Activated CD8-positive, alpha-beta T cell treated with anti-CD3 and anti-CD28 coated beads for 36 hours (primary cell): ENCODE measurements at regions not wholly inside any gene's neighbourhood (a gene's known extent, or its start where the extent isn't known, plus 50 kb on each side); places are given as distances from the start of the nearest gene placed in this dataset.

ENCODE experiments used
- ATAC-seq: fragments of 200-7000 bp; cut with Tn5 transposase; one replicate; pipeline ENCODE4 v1.10.0; 2021; ENCODE audit warnings: mild to moderate bottlenecking, moderate library complexity
- CTCF ChIA-PET: fragments of 350-600 bp; sonication (Branson Sonifier 250); formaldehyde crosslinking; loops from one replicate; lab custom pipeline; 2021; ENCODE audit warnings: antibody characterized with exemption; lab: Charles Lee
- POLR2A ChIA-PET: fragments of 350-600 bp; sonication (Branson Sonifier 250); formaldehyde crosslinking; loops from one replicate; lab custom pipeline; 2021; ENCODE audit warnings: antibody characterized with exemption; lab: Charles Lee
- DNase-seq: peaks from one replicate; pipeline ENCODE4 v3.0.0-alpha.2; 2020
- H3K27ac Mint-ChIP-seq: one replicate; pipeline ENCODE4 v1.8.0; 2021; ENCODE audit warnings: mild to moderate bottlenecking, mixed read lengths
- H3K27me3 Mint-ChIP-seq: one replicate; pipeline ENCODE4 v1.8.0; 2021; ENCODE audit warnings: mixed read lengths
- H3K36me3 Mint-ChIP-seq: one replicate; pipeline ENCODE4 v1.8.0; 2021; ENCODE audit warnings: low read depth, mixed read lengths
- H3K4me1 Mint-ChIP-seq: one replicate; pipeline ENCODE4 v1.8.0; 2021; ENCODE audit warnings: low read depth, mixed read lengths
- H3K4me3 Mint-ChIP-seq: one replicate; pipeline ENCODE4 v1.8.0; 2021; ENCODE audit warnings: mild to moderate bottlenecking, moderate library complexity, mixed read lengths
- H3K9me3 Mint-ChIP-seq: one replicate; pipeline ENCODE4 v1.8.0; 2021; ENCODE audit warnings: mixed read lengths
- CTCF ChIP-seq: fragments of 200-600 bp; IDR thresholded peaks from one replicate; pipeline ENCODE4 v1.8.0; 2022; ENCODE audit warnings: antibody characterized with exemption, mild to moderate bottlenecking
- intact Hi-C: fragments of 100-400 bp; cut with micrococcal nuclease; formaldehyde crosslinking; loops from one replicate; pipeline ENCODE4 v1.10.0; 2022

- no peak overlapping the region for H3K4me3 Mint-ChIP-seq
- TF ChIP-seq CTCF, result no peak
- ATAC-seq (no peak), DNase-seq (no peak)
- no peaks in the 10 kb centered on the region for H3K4me1 Mint-ChIP-seq
- POLR2A ChIA-PET, result no interaction called here
- CTCF ChIA-PET, result no interaction called here
- no peaks in the 10 kb centered on the region for H3K36me3 Mint-ChIP-seq
- H3K27ac Mint-ChIP-seq, result no peak overlapping the region
- H3K9me3 Mint-ChIP-seq, result no peaks in the 10 kb centered on the region
- peaks cover 4% of the 10 kb centered on the region for H3K27me3 Mint-ChIP-seq
- intact Hi-C loops, result no loop called here
Observed at GRCh38 chr2:156708051-156708450, 271.9 kb downstream of the GPD2 start.

GRCh38 chr2:156709091-156709490 is 272.9 kb downstream of the GPD2 start:
- CTCF ChIA-PET, result no interaction called here
- no peak for ATAC-seq
- H3K36me3 Mint-ChIP-seq, result no peaks in the 10 kb centered on the region
- no peak overlapping the region for H3K4me3 Mint-ChIP-seq
- DNase-seq, result no peak
- no peaks in the 10 kb centered on the region for H3K9me3 Mint-ChIP-seq
- no peak overlapping the region for H3K27ac Mint-ChIP-seq
- POLR2A ChIA-PET, result no interaction called here
- intact Hi-C loops, result no loop called here
- H3K4me1 Mint-ChIP-seq, result no peaks in the 10 kb centered on the region
- TF ChIP-seq CTCF, result no peak
- H3K27me3 Mint-ChIP-seq, result peaks cover 4% of the 10 kb centered on the region

DNA sequence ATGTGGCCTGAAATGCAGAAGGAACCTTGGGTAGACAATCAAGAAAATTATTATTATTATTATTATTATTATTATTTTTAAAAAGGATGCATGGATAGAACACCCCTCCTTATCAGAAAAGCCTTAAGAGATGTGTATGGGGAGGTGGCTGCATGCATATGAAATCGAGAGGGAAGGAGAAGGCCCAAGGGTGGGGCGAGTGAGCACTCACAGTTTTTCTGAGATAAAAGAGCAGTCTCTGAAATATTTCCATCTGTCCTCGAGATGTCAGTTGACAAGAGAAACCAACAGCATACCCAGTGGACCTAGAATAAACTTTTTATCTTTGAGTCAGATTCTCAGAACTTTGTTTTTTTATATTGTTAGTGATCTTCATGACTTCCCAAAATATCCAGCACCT is 282.9 kb downstream of the GPD2 start:
- no peak for TF ChIP-seq CTCF
- no peaks in the 10 kb centered on the region for H3K4me1 Mint-ChIP-seq
- H3K4me3 Mint-ChIP-seq, result no peak overlapping the region
- DNase-seq, result no peak
- ChIA-PET CTCF (no interaction called here), POLR2A (no interaction called here)
- H3K27ac Mint-ChIP-seq, result no peak overlapping the region
- intact Hi-C loops, result no loop called here
- ATAC-seq, result no peak
- H3K27me3 Mint-ChIP-seq, result peaks cover 9% of the 10 kb centered on the region
- no peaks in the 10 kb centered on the region for H3K9me3 Mint-ChIP-seq
- H3K36me3 Mint-ChIP-seq, result no peaks in the 10 kb centered on the region

- no peak for ATAC-seq
- no peak for TF ChIP-seq CTCF
- ChIA-PET CTCF (no interaction called here), POLR2A (no interaction called here)
- Mint-ChIP-seq H3K27me3 (peaks cover 5% of the 10 kb centered on the region), H3K4me1 (no peaks in the 10 kb centered on the region), H3K36me3 (no peaks in the 10 kb centered on the region), H3K4me3 (no peak overlapping the region), H3K27ac (no peak overlapping the region), H3K9me3 (no peaks in the 10 kb centered on the region)
- intact Hi-C loops, result no loop called here
- DNase-seq, result no peak
Observed at GRCh38 chr2:156727867-156728266, 291.7 kb downstream of the GPD2 start.

- no peaks in the 10 kb centered on the region for H3K4me1 Mint-ChIP-seq
- no peak for DNase-seq
- no peak overlapping the region for H3K27ac Mint-ChIP-seq
- intact Hi-C loops, result no loop called here
- H3K9me3 Mint-ChIP-seq, result no peaks in the 10 kb centered on the region
- CTCF ChIA-PET, result no interaction called here
- ATAC-seq, result no peak
- TF ChIP-seq CTCF, result no peak
- peaks cover 5% of the 10 kb centered on the region for H3K27me3 Mint-ChIP-seq
- no peak overlapping the region for H3K4me3 Mint-ChIP-seq
- H3K36me3 Mint-ChIP-seq, result no peaks in the 10 kb centered on the region
- POLR2A ChIA-PET, result no interaction called here
Observed at GRCh38 chr2:156728328-156728727, 292.1 kb downstream of the GPD2 start.
